GM10266 (cell line): ENCODE measurements at regions not wholly inside any gene's neighbourhood (a gene's known extent, or its start where the extent isn't known, plus 50 kb on each side); places are given as distances from the start of the nearest gene placed in this dataset.

Source experiments
- DNase-seq: peaks from one replicate; pipeline ENCODE4 v3.0.0; 2012; ENCODE audit errors: extremely low spot score
- CTCF ChIP-seq: IDR thresholded peaks from 2 replicates; pipeline ENCODE4 v1.5.1; 2012; ENCODE audit warnings: mild to moderate bottlenecking, low read depth; ENCODE audit not compliant: control insufficient read depth, insufficient read depth; ENCODE audit errors: missing control alignments

DNA sequence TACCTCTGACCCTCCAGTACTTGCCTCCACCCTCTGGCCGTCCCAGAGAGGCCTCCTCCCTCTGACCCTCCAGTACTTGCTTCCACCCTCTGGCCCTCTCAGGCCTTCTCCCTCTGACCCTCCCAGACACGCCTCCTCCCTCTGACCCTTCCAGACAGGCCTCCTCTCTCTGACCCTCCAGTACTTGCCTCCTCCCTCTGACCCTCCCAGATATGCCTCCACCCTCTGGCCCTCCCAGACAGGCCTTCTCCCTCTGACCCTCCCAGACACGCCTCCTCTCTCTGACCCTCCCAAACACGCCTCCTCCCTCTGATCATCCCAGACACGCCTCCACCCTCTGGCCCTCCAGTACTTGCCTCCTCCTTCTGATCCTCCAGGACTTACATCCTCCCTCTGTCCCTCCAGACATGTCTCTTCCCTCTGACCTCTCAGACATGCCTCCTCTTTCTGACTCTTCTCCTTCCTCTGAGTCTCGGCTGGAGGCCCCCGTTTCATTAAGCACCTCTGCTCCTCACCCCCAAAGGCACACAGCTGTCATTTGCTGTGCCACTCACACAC is 71.9 kb downstream of the PHETA1 start:
- TF ChIP-seq CTCF: no peak

GRCh38 chr12:111295176-111295575 is 73.7 kb downstream of the PHETA1 start:
- no peak for TF ChIP-seq CTCF

More for the DNA sequence above, 71.9 kb downstream of the PHETA1 start:
- DNase-seq: no peak

GRCh38 chr12:111293266-111294009 is 75.5 kb downstream of the PHETA1 start:
- TF ChIP-seq CTCF: no peak
- DNase-seq: no peak

More at GRCh38 chr12:111295176-111295575, 73.7 kb downstream of the PHETA1 start:
- no peak for DNase-seq

GRCh38 chr12:111291357-111291756 is 77.5 kb downstream of the PHETA1 start:
- no peak for DNase-seq
- no peak for TF ChIP-seq CTCF

DNA sequence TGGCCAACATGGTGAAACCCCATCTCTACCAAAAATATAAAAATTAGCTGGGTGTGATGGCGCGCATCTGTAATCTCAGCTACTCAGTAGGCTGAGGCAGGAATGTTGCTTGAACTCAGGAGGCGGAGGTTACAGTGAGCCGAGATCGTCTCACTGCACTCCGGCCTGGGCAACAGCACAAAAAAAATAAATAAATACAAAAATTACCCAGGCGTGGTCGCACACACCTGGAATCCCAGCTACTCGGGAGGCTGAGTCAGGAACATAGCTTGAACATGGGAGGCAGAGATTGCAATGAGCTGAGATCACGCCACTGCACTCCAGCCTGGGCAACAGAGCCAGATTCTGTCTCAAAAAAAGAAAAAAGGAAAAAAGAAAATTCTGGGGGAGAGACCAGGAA is 80.1 kb downstream of the PHETA1 start:
- DNase-seq: no peak
- TF ChIP-seq CTCF: no peak

GRCh38 chr12:111287125-111287900 is 81.6 kb downstream of the PHETA1 start:
- DNase-seq: no peak
- TF ChIP-seq CTCF: no peak
